NT2/D1 (cell line): ENCODE measurements at regions not wholly inside any gene's neighbourhood (a gene's known extent, or its start where the extent isn't known, plus 50 kb on each side); places are given as distances from the start of the nearest gene placed in this dataset.
"Not testable (repeated sequence)": the region's sequence is repeated elsewhere in the genome, so short reads cannot be mapped to it uniquely, and the experiment has no call there.

Experiments used
- SUZ12 ChIP-seq: IDR thresholded peaks from 2 replicates; pipeline ENCODE4 v1.6.1; 2011; ENCODE audit not compliant: insufficient read length, insufficient read depth; ENCODE audit errors: extremely low read depth
- YY1 ChIP-seq: IDR thresholded peaks from 2 replicates; pipeline ENCODE4 v1.6.1; 2011; ENCODE audit not compliant: insufficient read length, insufficient read depth
- ZNF274 ChIP-seq: IDR thresholded peaks from 2 replicates; pipeline ENCODE4 v1.6.1; 2011; ENCODE audit warnings: mild to moderate bottlenecking, low read depth, low read length

GRCh38 chr4:131883181-131883580 lies 1265.9 kb upstream of the PCDH10 start:
- TF ChIP-seq YY1, SUZ12, ZNF274: not testable (repeated sequence)
